Kidney (tissue), 13 donors: ENCODE measurements at regions not wholly inside any gene's neighbourhood (a gene's known extent, or its start where the extent isn't known, plus 50 kb on each side); places are given as distances from the start of the nearest gene placed in this dataset.
A peak's percentile ranks its signal among the peaks of the same experiment; 100 is the strongest.

Experiments used
- DNase-seq, 5 donors: peaks; one replicate each; pipeline ENCODE4 v3.0.0-alpha.2; 2013 to 2020
- FAIRE-seq: peaks from 2 replicates; lab custom pipeline; 2012; peaks lifted over from hg19 to GRCh38; lab: Jason Lieb, UNC
- H3K27ac ChIP-seq, 2 donors: one replicate each; pipeline ENCODE4 v1.7.0; 2013; ENCODE audit warnings: low read depth in 2 of 2, low read length in 2 of 2, inconsistent platforms in 1 of 2
- H3K27me3 ChIP-seq: one replicate; pipeline ENCODE4 v1.7.1; 2013; ENCODE audit warnings: low read length, inconsistent platforms; ENCODE audit not compliant: control insufficient read depth, insufficient read depth
- H3K36me3 ChIP-seq, 3 donors: one replicate each; pipeline versions ENCODE4 v1.7.0 to v1.7.1; 2013; ENCODE audit warnings: low read length in 3 of 3, control low read depth in 1 of 3, inconsistent platforms in 1 of 3; ENCODE audit not compliant: insufficient read depth in 3 of 3, control insufficient read depth in 2 of 3
- H3K4me1 ChIP-seq, 3 donors: one replicate each; pipeline versions ENCODE4 v1.7.0 to v1.7.1; 2013; ENCODE audit warnings: low read length in 3 of 3, inconsistent platforms in 1 of 3, low read depth in 1 of 3; ENCODE audit not compliant: control insufficient read depth in 2 of 3, insufficient read depth in 2 of 3
- H3K4me3 ChIP-seq, 3 donors: one replicate each; pipeline versions ENCODE4 v1.7.0 to v1.8.1; 2013; ENCODE audit warnings: low read length in 3 of 3, control low read depth in 1 of 3, inconsistent platforms in 1 of 3
- H3K9ac ChIP-seq, 3 donors: one replicate each; pipeline versions ENCODE4 v1.7.0 to v1.7.1; 2013; ENCODE audit warnings: low read length in 3 of 3, control low read depth in 1 of 3, inconsistent platforms in 1 of 3
- H3K9me3 ChIP-seq, 3 donors: one replicate each; pipeline versions ENCODE4 v1.7.0 to v1.7.1; 2013; ENCODE audit warnings: low read length in 3 of 3, control low read depth in 1 of 3, inconsistent platforms in 1 of 3; ENCODE audit not compliant: control insufficient read depth in 2 of 3, insufficient read depth in 1 of 3
- intact Hi-C: fragments of 100-400 bp; cut with DNase I; formaldehyde crosslinking; loops from one replicate; pipeline ENCODE4 v1.11.1; 2022
- TF ChIP-seq, protein P1 (sequence below): IDR thresholded peaks from 3 replicates; pipeline ENCODE4 v1.5.1; 2012; ENCODE audit warnings: mild to moderate bottlenecking, moderate library complexity, borderline replicate concordance; ENCODE audit not compliant: insufficient read depth; ENCODE audit errors: extremely low read depth
- donor health status: control.
- donor health status: control.
- donor health status: control.
- donor health status: control.
- donor health status: control.
- donor health status: DM: yes; HTN: yes; CAD: no.
- donor health status: Normal renal cell carcinoma (clear cell type).

DNA sequence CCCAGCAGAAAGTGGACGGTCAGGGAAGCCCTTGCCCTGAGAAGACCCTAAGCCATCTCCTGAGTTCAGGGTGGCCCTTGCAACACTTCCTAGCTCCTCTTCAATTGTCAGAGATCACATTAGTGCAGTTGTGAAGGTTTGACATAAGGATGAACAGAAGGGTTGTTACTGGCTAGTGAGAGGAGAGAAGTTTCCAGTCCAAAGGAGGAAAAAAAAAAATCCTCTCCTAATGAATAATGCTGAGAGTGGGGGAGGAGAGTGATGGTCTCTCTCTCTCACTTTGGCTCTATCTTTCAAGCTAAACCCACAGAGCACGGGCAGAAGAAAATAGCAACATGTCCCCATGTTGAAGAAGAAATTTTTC is 819.9 kb downstream of the BCL11A start:
- Histone ChIP-seq H3K27ac (no peak overlapping the region), H3K4me1 (no peaks in the 10 kb centered on the region), H3K27me3 (no peaks in the 10 kb centered on the region), H3K4me3 (no peak overlapping the region), H3K36me3 (no peaks in the 10 kb centered on the region), H3K9me3 (no peaks in the 10 kb centered on the region), H3K9ac (no peak overlapping the region)
- FAIRE-seq (no peak), DNase-seq (no peak)
- intact Hi-C loops: no loop called here
- TF ChIP-seq, protein P1, sequence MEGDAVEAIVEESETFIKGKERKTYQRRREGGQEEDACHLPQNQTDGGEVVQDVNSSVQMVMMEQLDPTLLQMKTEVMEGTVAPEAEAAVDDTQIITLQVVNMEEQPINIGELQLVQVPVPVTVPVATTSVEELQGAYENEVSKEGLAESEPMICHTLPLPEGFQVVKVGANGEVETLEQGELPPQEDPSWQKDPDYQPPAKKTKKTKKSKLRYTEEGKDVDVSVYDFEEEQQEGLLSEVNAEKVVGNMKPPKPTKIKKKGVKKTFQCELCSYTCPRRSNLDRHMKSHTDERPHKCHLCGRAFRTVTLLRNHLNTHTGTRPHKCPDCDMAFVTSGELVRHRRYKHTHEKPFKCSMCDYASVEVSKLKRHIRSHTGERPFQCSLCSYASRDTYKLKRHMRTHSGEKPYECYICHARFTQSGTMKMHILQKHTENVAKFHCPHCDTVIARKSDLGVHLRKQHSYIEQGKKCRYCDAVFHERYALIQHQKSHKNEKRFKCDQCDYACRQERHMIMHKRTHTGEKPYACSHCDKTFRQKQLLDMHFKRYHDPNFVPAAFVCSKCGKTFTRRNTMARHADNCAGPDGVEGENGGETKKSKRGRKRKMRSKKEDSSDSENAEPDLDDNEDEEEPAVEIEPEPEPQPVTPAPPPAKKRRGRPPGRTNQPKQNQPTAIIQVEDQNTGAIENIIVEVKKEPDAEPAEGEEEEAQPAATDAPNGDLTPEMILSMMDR: no peak

DNA sequence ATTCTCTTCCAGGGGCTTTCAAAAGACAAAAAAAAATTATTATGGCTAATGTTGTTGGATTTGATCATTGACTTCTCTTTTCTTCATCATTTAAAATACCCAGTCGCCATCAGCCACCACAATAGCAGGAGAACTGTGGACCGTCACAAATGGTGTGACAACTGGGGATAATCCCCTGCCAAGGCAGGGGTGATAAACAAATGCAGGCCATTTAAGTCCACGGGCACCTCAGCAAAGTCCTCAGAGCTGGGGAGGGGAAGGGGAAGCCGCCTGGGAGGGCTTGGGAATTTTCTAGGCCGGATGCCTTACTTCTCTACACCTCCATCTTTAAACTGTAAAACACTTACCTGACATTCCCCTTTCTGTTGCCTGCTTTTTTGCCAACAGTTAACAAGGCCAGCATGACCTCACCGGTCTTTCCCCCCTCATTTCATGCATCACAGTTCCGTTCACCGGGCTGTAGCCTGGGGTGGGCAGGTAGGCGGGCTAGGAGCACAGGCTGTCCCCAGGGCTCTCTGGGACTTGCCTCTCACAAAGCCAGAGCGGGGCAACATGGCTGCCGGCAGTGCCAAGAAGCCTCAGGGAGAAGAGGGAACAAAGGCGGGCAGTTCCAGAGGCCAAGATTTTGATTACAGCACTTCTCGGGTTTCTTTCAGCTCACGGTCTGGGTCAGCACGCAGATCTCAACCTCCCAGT is 820.4 kb downstream of the BCL11A start:
- intact Hi-C loops: no loop called here
- H3K9me3 ChIP-seq: no peaks in the 10 kb centered on the region
- H3K4me1 ChIP-seq: no peaks in the 10 kb centered on the region
- no peaks in the 10 kb centered on the region for H3K27me3 ChIP-seq
- no peak for FAIRE-seq
- no peak overlapping the region for H3K27ac ChIP-seq
- H3K4me3 ChIP-seq: no peak overlapping the region
- no peak overlapping the region for H3K9ac ChIP-seq
- no peaks in the 10 kb centered on the region for H3K36me3 ChIP-seq
- DNase-seq: peak; percentile 22 to 51 (median 47)
- TF ChIP-seq, protein P1: no peak

DNA sequence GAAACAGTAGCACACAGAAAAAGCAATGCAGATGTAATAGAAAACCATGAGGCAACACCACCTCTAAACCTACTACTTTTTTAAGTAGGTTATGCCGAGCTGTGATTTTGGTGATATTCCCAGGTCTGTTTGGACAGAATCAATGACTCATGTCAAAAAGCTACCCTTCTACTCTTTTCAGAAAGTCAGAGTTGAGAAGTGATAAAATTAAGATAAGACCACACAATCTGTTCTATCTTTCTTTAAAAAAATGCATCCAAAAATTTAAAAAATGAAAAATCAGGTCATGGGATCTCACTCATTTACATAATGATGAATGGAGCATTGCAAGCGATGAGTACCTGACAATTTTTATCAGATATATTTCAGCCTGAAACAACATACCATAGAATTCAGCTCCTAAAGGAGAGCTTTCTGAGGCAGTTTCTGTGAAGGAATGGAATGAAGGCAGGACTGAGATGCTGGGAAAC is 826.3 kb downstream of the BCL11A start:
- TF ChIP-seq, protein P1: no peak
- Histone ChIP-seq H3K9ac (no peak overlapping the region), H3K27me3 (no peaks in the 10 kb centered on the region), H3K9me3 (no peaks in the 10 kb centered on the region), H3K27ac (no peak overlapping the region), H3K4me1 (no peaks in the 10 kb centered on the region), H3K4me3 (no peak overlapping the region), H3K36me3 (no peaks in the 10 kb centered on the region)
- no peak for FAIRE-seq
- intact Hi-C loops: no loop called here
- DNase-seq: no peak
